Liver (tissue), 8 donors: ENCODE measurements at regions not wholly inside any gene's neighbourhood (a gene's known extent, or its start where the extent isn't known, plus 50 kb on each side); places are given as distances from the start of the nearest gene placed in this dataset.

Source experiments
- DNase-seq: peaks from one replicate; pipeline ENCODE4 v3.0.0-alpha.2; 2017; ENCODE audit warnings: low spot score
- H3K27ac ChIP-seq, 2 donors: one replicate each; pipeline ENCODE4 v1.7.0; 2013; ENCODE audit warnings: inconsistent platforms in 2 of 2, low read length in 2 of 2, control low read depth in 1 of 2, low read depth in 1 of 2, mild to moderate bottlenecking in 1 of 2
- H3K27me3 ChIP-seq, 4 donors: one replicate each; pipeline versions ENCODE4 v1.6.1 to v1.7.0; 2013; ENCODE audit warnings: low read length in 3 of 4, inconsistent platforms in 1 of 4, mild to moderate bottlenecking in 1 of 4, moderate library complexity in 1 of 4; ENCODE audit not compliant: control insufficient read depth in 4 of 4, insufficient read depth in 4 of 4
- H3K36me3 ChIP-seq, 4 donors: one replicate each; pipeline versions ENCODE4 v1.6.1 to v1.7.0; 2013; ENCODE audit warnings: low read length in 3 of 4, mild to moderate bottlenecking in 3 of 4, low read depth in 1 of 4, moderate library complexity in 1 of 4; ENCODE audit not compliant: control insufficient read depth in 4 of 4, insufficient read depth in 3 of 4
- H3K4me1 ChIP-seq, 4 donors: one replicate each; pipeline versions ENCODE4 v1.6.1 to v1.7.0; 2013; ENCODE audit warnings: low read length in 3 of 4, mild to moderate bottlenecking in 3 of 4, moderate library complexity in 1 of 4; ENCODE audit not compliant: control insufficient read depth in 4 of 4, insufficient read depth in 4 of 4
- H3K4me3 ChIP-seq, 3 donors: one replicate each; pipeline versions ENCODE4 v1.6.1 to v1.7.0; 2013; ENCODE audit warnings: low read length in 3 of 3, control low read depth in 1 of 3, low read depth in 1 of 3, mild to moderate bottlenecking in 1 of 3
- H3K9ac ChIP-seq, 2 donors: one replicate each; pipeline ENCODE4 v1.7.0; 2013; ENCODE audit warnings: low read length in 2 of 2, mild to moderate bottlenecking in 2 of 2, moderate library complexity in 2 of 2, control low read depth in 1 of 2, low read depth in 1 of 2
- H3K9me3 ChIP-seq, 4 donors: one replicate each; pipeline versions ENCODE4 v1.6.1 to v1.7.0; 2013; ENCODE audit warnings: low read length in 3 of 4; ENCODE audit not compliant: control insufficient read depth in 4 of 4
- ATF3 ChIP-seq: IDR thresholded peaks from 2 replicates; pipeline ENCODE4 v1.6.1; 2016; ENCODE audit warnings: antibody characterized with exemption
- CTCF ChIP-seq: fragments of 150-350 bp; IDR thresholded peaks from 2 replicates; pipeline ENCODE4 v1.5.1; 2017; ENCODE audit warnings: improper control_type of control experiment, low read depth, low read length; ENCODE audit not compliant: missing input control
- EGR1 ChIP-seq, 2 donors: IDR thresholded peaks; 2 replicates each; pipeline ENCODE4 v1.6.1; 2016 to 2018; ENCODE audit warnings: antibody characterized with exemption in 2 of 2, low read depth in 2 of 2
- FOXA1 ChIP-seq: IDR thresholded peaks from 2 replicates; pipeline ENCODE4 v1.6.1; 2016; ENCODE audit warnings: antibody characterized with exemption
- FOXA2 ChIP-seq: IDR thresholded peaks from 2 replicates; pipeline ENCODE4 v1.6.1; 2016; ENCODE audit warnings: antibody characterized with exemption
- GABPA ChIP-seq, 2 donors: IDR thresholded peaks in 1 of 2; conservative IDR thresholded peaks in 1 of 2; 2 replicates each; pipeline ENCODE4 v1.6.1; 2016; ENCODE audit warnings: antibody characterized with exemption in 2 of 2, mild to moderate bottlenecking in 1 of 2, moderate library complexity in 1 of 2
- HNF4A ChIP-seq, 2 donors: conservative IDR thresholded peaks; 2 replicates each; pipeline ENCODE4 v1.6.1; 2016; ENCODE audit warnings: antibody characterized with exemption in 2 of 2, mild to moderate bottlenecking in 2 of 2
- HNF4G ChIP-seq: IDR thresholded peaks from 2 replicates; pipeline ENCODE4 v1.6.1; 2016; ENCODE audit warnings: antibody characterized with exemption
- JUND ChIP-seq, 2 donors: IDR thresholded peaks; 2 replicates each; pipeline ENCODE4 v1.6.1; 2016; ENCODE audit warnings: antibody characterized with exemption in 2 of 2
- MAX ChIP-seq: IDR thresholded peaks from 2 replicates; pipeline ENCODE4 v1.6.1; 2016; ENCODE audit warnings: antibody characterized with exemption
- NR2F2 ChIP-seq: IDR thresholded peaks from 2 replicates; pipeline ENCODE4 v1.6.1; 2016; ENCODE audit warnings: antibody characterized with exemption
- RAD21 ChIP-seq, 2 donors: IDR thresholded peaks; 2 replicates each; pipeline ENCODE4 v1.6.1; 2016; ENCODE audit warnings: antibody characterized with exemption in 2 of 2, mild to moderate bottlenecking in 2 of 2
- RXRA ChIP-seq, 2 donors: IDR thresholded peaks; 2 replicates each; pipeline ENCODE4 v1.6.1; 2017 to 2018; ENCODE audit warnings: antibody characterized with exemption in 2 of 2, mild to moderate bottlenecking in 1 of 2
- SP1 ChIP-seq: IDR thresholded peaks from 2 replicates; pipeline ENCODE4 v1.6.1; 2018; ENCODE audit warnings: antibody characterized with exemption, mild to moderate bottlenecking
- TAF1 ChIP-seq: conservative IDR thresholded peaks from 2 replicates; pipeline ENCODE4 v1.6.1; 2016; ENCODE audit warnings: antibody characterized with exemption, mild to moderate bottlenecking
- YY1 ChIP-seq: IDR thresholded peaks from 2 replicates; pipeline ENCODE4 v1.6.1; 2016; ENCODE audit warnings: antibody characterized with exemption, mild to moderate bottlenecking
- WGBS: extraction: QIAGEN DNeasy Blood & Tissue Kit; methylation state at CpG from one replicate; pipeline ENCODE4 v1.1.7; 2013; 5-methylcytosine and 5-hydroxymethylcytosine counted together
- donor health status: healthy.
- donor health status: healthy.
- donor health status: healthy.
- donor health status: healthy.
- donor health status: healthy.

GRCh38 chr7:35565927-35566326 lies 129.0 kb downstream of the HERPUD2 start:
- WGBS, result 74% methylated on average over 3 of the region's 3 CpGs

GRCh38 chr7:35558841-35559240 lies 136.1 kb downstream of the HERPUD2 start:
- no peak for TF ChIP-seq MAX
- no peak for TF ChIP-seq ATF3
- no peak for TF ChIP-seq FOXA2
- no peak for TF ChIP-seq EGR1 (IDR thresholded peaks at IDR 0.05; ENCODE audit: low read depth in 2 of 2)
- no peak for TF ChIP-seq GABPA (IDR thresholded peaks at IDR 0.05 in 1 of 2, conservative IDR thresholded peaks at IDR 0.05 in 1 of 2)

More at GRCh38 chr7:35565927-35566326, 129.0 kb downstream of the HERPUD2 start:
- Histone ChIP-seq H3K9me3 (no peaks in the 10 kb centered on the region), H3K36me3 (no peaks in the 10 kb centered on the region), H3K4me3 (no peak overlapping the region), H3K9ac (no peak overlapping the region), H3K27me3 (no peaks in the 10 kb centered on the region), H3K4me1 (no peaks in the 10 kb centered on the region), H3K27ac (no peak overlapping the region)
- TF ChIP-seq HNF4A (conservative IDR thresholded peaks at IDR 0.05) (no peak), GABPA (IDR thresholded peaks at IDR 0.05 in 1 of 2, conservative IDR thresholded peaks at IDR 0.05 in 1 of 2) (no peak), EGR1 (IDR thresholded peaks at IDR 0.05; ENCODE audit: low read depth in 2 of 2) (no peak), RAD21 (IDR thresholded peaks at IDR 0.05) (no peak), MAX (no peak), SP1 (no peak), NR2F2 (no peak), HNF4G (no peak), TAF1 (no peak), FOXA1 (no peak), JUND (IDR thresholded peaks at IDR 0.05) (no peak), CTCF (no peak), YY1 (no peak), FOXA2 (no peak), RXRA (IDR thresholded peaks at IDR 0.05) (no peak), ATF3 (no peak)
- DNase-seq, result no peak

More at GRCh38 chr7:35558841-35559240, 136.1 kb downstream of the HERPUD2 start:
- no peaks in the 10 kb centered on the region for H3K27me3 ChIP-seq
- DNase-seq, result no peak
- H3K9me3 ChIP-seq, result no peaks in the 10 kb centered on the region
- no peak overlapping the region for H3K27ac ChIP-seq
- H3K4me1 ChIP-seq, result peaks cover 1 to 23% (median 9%) of the 10 kb centered on the region in 4 donors
- no peak overlapping the region for H3K4me3 ChIP-seq
- WGBS, result 95% methylated on average over 4 of the region's 4 CpGs
- no peak overlapping the region for H3K9ac ChIP-seq
- H3K36me3 ChIP-seq, result no peaks in the 10 kb centered on the region
